ENCODE measurements at regions not wholly inside any gene's neighbourhood (a gene's known extent, or its start where the extent isn't known, plus 50 kb on each side); places are given as distances from the start of the nearest gene placed in this dataset.

DNA sequence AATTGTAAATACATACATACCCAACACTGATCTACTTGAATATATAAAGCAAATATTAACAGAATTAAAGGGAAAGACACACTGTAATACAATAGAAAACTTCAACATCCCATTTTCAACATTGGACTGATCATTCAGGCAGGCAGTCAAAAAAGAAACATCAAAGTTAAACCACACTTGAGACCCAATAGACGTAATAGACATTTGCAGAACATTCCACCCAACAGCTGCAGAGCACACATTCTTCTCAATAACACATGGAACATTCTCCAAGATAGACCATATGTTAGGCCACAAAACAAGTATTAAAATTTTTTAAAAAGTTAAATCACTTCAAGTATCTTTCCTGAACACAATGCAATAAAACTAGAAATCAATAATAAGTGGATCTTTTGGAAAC lies 698.2 kb downstream of the COL12A1 start:
- Histone ChIP-seq H3K9ac (no peak overlapping the region), H2AFZ (replicated peaks) (no peak overlapping the region), H3K4me3 (no peak overlapping the region), H3K27ac (no peak overlapping the region), H3K9me3 (ENCODE audit: low read depth) (peaks cover 11% of the 10 kb centered on the region), H3K4me2 (no peak overlapping the region), H3K27me3 (no peaks in the 10 kb centered on the region), H4K20me1 (ENCODE audit: low read depth) (no peaks in the 10 kb centered on the region), H3K79me2 (ENCODE audit: low read depth) (no peaks in the 10 kb centered on the region), H3K4me1 (no peaks in the 10 kb centered on the region), H3F3A (ENCODE audit: low read depth) (no peaks in the 10 kb centered on the region), H3K36me3 (no peaks in the 10 kb centered on the region)
- Mint-ChIP-seq H3K9me3 (peaks cover 17% of the 10 kb centered on the region), H3K27ac (no peak overlapping the region), H3K27me3 (ENCODE audit: insufficient read depth, low read depth) (peaks cover 2% of the 10 kb centered on the region), H3K4me3 (no peak overlapping the region), H3K36me3 (no peaks in the 10 kb centered on the region), H3K4me1 (no peaks in the 10 kb centered on the region)
- no peak for DNase-seq (ENCODE audit: low spot score)
- TF ChIP-seq EZH2phosphoT487 (IDR thresholded peaks at IDR 0.05) (no peak), EZH2 (IDR thresholded peaks at IDR 0.05) (no peak), CTCF (IDR thresholded peaks at IDR 0.05) (no peak)

GRCh38 chr6:74505391-74505790 lies 700.5 kb downstream of the COL12A1 start:
- Mint-ChIP-seq H3K36me3 (no peaks in the 10 kb centered on the region), H3K27me3 (ENCODE audit: insufficient read depth, low read depth) (peaks cover 2% of the 10 kb centered on the region), H3K27ac (no peak overlapping the region), H3K9me3 (peaks cover 15% of the 10 kb centered on the region), H3K4me1 (no peaks in the 10 kb centered on the region), H3K4me3 (no peak overlapping the region)
- H3K27me3 ChIP-seq = no peaks in the 10 kb centered on the region
- no peak overlapping the region for H3K4me3 ChIP-seq
- no peak overlapping the region for H3K4me2 ChIP-seq
- no peak overlapping the region for H3K9ac ChIP-seq
- no peak overlapping the region for H2AFZ ChIP-seq (replicated peaks)
- no peaks in the 10 kb centered on the region for H3K79me2 ChIP-seq (ENCODE audit: low read depth)
- H3K36me3 ChIP-seq = no peaks in the 10 kb centered on the region
- H3K9me3 ChIP-seq (ENCODE audit: low read depth) = peaks cover 9% of the 10 kb centered on the region
- H3K4me1 ChIP-seq = no peaks in the 10 kb centered on the region
- no peaks in the 10 kb centered on the region for H3F3A ChIP-seq (ENCODE audit: low read depth)
- no peaks in the 10 kb centered on the region for H4K20me1 ChIP-seq (ENCODE audit: low read depth)
- DNase-seq (ENCODE audit: low spot score) = no peak
- H3K27ac ChIP-seq = no peak overlapping the region
- TF ChIP-seq EZH2 (IDR thresholded peaks at IDR 0.05) (no peak), EZH2phosphoT487 (IDR thresholded peaks at IDR 0.05) (no peak), CTCF (IDR thresholded peaks at IDR 0.05) (no peak)

DNA sequence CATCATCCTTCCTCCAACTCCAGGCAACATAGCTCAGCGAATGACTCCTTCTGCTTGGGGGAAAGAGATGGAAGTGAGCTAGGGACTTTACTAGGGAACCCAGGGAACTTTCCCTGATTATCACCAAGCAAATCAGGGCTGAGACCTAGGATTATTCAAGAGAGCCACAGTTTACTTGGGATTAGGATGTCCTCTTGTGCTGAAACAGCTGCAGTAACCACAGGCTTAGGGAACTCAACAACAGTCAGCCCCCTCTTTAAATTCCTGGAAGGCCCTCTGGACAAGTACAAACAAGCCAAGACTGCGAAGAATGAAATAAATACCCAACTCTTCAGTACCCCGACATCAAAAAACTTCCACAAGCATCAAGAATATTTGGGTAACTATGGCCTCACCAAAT lies 700.9 kb downstream of the COL12A1 start:
- H3K36me3 ChIP-seq = no peaks in the 10 kb centered on the region
- H3K4me3 Mint-ChIP-seq = no peak overlapping the region

More for the DNA sequence above, 700.9 kb downstream of the COL12A1 start:
- peaks cover 15% of the 10 kb centered on the region for H3K9me3 Mint-ChIP-seq
- no peak overlapping the region for H3K27ac Mint-ChIP-seq
- Histone ChIP-seq H2AFZ (replicated peaks) (no peak overlapping the region), H4K20me1 (ENCODE audit: low read depth) (no peaks in the 10 kb centered on the region), H3K9ac (no peak overlapping the region), H3K27me3 (no peaks in the 10 kb centered on the region), H3F3A (ENCODE audit: low read depth) (no peaks in the 10 kb centered on the region), H3K4me2 (no peak overlapping the region), H3K4me3 (no peak overlapping the region), H3K9me3 (ENCODE audit: low read depth) (peaks cover 4% of the 10 kb centered on the region), H3K79me2 (ENCODE audit: low read depth) (no peaks in the 10 kb centered on the region), H3K4me1 (no peaks in the 10 kb centered on the region), H3K27ac (no peak overlapping the region)
- H3K36me3 Mint-ChIP-seq = no peaks in the 10 kb centered on the region
- TF ChIP-seq EZH2 (IDR thresholded peaks at IDR 0.05) (no peak), CTCF (IDR thresholded peaks at IDR 0.05) (no peak), EZH2phosphoT487 (IDR thresholded peaks at IDR 0.05) (no peak)
- H3K4me1 Mint-ChIP-seq = no peaks in the 10 kb centered on the region
- no peak for DNase-seq (ENCODE audit: low spot score)
- peaks cover 2% of the 10 kb centered on the region for H3K27me3 Mint-ChIP-seq (ENCODE audit: insufficient read depth, low read depth)
